ENCODE measurements at regions not wholly inside any gene's neighbourhood (a gene's known extent, or its start where the extent isn't known, plus 50 kb on each side); places are given as distances from the start of the nearest gene placed in this dataset.

DNA sequence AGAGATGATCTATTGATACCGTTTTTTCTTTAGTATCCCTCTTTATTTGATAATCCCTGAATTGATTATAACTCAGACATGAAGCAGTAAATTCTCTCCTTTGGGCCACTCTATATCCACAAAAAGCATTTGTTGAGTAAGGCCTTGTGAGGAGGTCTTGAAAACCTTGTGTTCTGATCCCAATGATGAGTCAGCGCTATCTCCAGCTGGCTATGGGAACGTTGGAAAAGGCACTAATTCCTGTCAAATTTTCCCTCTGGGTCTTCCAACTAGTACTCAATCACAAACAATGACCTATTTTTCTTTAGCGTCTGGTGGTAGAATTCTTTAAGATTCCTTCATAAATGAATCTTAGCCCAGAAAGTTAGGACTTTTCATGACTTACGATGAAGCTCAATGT is 168.4 kb upstream of the LRIG3 start:
- TF ChIP-seq SUZ12 (IDR thresholded peaks at IDR 0.05; ENCODE audit: extremely low read depth, insufficient read depth, insufficient read length) (no peak), YY1 (IDR thresholded peaks at IDR 0.05; ENCODE audit: insufficient read depth, insufficient read length) (no peak)

Measured in NT2/D1 (cell line).